ENCODE measurements at regions not wholly inside any gene's neighbourhood (a gene's known extent, or its start where the extent isn't known, plus 50 kb on each side); places are given as distances from the start of the nearest gene placed in this dataset.

GRCh38 chr20:61049684-61050083 is 202.4 kb upstream of the CDH4 start:
- no peak for TF ChIP-seq CTCF (IDR thresholded peaks at IDR 0.05)
- TF ChIP-seq POLR2A (IDR thresholded peaks at IDR 0.05) = no peak

All from uterus (tissue), 2 donors.